ENCODE measurements at regions not wholly inside any gene's neighbourhood (a gene's known extent, or its start where the extent isn't known, plus 50 kb on each side); places are given as distances from the start of the nearest gene placed in this dataset.

DNA sequence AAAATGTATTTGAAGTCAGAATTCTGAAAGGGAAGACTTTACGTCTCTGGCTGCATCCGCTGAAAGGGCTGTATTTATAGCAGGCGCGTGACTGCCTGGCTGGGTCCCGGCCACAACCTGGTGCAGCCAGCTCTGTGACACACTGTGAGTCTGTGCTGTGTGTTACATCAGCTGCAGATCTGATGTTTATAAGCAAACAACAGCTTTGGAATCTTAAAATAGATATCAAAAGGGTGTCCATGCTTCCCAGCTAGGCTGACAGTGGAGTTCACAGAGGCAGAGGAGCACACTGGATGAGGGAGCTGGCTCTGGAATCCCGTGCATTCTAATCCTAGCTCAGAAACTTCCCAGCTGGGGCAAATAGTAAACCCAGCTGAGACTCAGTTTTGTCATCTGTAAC lies 433.4 kb upstream of the BRINP1 start:
- TF ChIP-seq, protein P1, sequence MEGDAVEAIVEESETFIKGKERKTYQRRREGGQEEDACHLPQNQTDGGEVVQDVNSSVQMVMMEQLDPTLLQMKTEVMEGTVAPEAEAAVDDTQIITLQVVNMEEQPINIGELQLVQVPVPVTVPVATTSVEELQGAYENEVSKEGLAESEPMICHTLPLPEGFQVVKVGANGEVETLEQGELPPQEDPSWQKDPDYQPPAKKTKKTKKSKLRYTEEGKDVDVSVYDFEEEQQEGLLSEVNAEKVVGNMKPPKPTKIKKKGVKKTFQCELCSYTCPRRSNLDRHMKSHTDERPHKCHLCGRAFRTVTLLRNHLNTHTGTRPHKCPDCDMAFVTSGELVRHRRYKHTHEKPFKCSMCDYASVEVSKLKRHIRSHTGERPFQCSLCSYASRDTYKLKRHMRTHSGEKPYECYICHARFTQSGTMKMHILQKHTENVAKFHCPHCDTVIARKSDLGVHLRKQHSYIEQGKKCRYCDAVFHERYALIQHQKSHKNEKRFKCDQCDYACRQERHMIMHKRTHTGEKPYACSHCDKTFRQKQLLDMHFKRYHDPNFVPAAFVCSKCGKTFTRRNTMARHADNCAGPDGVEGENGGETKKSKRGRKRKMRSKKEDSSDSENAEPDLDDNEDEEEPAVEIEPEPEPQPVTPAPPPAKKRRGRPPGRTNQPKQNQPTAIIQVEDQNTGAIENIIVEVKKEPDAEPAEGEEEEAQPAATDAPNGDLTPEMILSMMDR (conservative IDR thresholded peaks at IDR 0.05; ENCODE audit: low read depth, low read length): no peak
- H3K4me3 ChIP-seq (ENCODE audit: low read length): no peak overlapping the region
- DNase-seq (ENCODE audit: low read depth): peak; percentile 55

DNA sequence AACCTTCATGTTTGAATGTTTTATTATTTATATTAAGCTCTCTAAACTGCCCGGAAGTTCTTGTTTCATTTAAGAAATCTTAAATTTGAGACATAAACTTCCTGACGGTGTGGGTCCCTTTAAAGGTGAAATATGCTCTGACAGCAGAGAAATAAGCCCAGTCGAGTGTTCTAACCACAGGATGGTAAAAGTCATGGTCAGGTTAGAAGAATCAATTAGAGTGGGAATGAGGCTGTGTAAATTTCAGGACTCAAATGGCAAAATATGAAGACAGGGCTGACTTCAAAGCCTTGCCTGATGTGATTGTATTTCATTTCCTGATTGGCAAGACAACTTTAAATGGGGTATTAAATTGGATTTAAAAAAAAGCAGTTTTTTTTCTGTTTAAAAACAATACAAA lies 432.9 kb upstream of the BRINP1 start:
- TF ChIP-seq, protein P1 (conservative IDR thresholded peaks at IDR 0.05; ENCODE audit: low read depth, low read length): no peak
- H3K4me3 ChIP-seq (ENCODE audit: low read length): no peak overlapping the region
- DNase-seq (ENCODE audit: low read depth): no peak

DNA sequence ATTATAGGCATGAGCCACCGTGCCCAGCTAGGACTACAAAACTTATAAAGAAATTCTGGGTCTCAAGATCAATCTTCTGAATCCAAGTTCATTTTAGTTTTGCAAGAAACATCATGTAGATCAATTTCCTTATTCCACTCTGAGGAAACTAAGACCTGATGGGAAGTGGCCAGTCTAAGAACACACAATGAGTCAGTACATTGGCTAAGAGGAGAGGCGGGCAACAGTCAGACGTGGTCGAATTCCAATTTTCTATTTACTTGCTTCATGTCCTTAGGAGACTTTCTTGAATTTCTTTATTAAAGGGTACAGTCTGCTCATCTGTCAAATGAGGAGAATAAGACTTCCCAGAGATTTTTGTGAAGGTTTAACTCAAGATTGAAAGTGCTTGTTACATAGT lies 432.1 kb upstream of the BRINP1 start:
- DNase-seq (ENCODE audit: low read depth): no peak
- TF ChIP-seq, protein P1 (conservative IDR thresholded peaks at IDR 0.05; ENCODE audit: low read depth, low read length): no peak
- H3K4me3 ChIP-seq (ENCODE audit: low read length): no peak overlapping the region

DNA sequence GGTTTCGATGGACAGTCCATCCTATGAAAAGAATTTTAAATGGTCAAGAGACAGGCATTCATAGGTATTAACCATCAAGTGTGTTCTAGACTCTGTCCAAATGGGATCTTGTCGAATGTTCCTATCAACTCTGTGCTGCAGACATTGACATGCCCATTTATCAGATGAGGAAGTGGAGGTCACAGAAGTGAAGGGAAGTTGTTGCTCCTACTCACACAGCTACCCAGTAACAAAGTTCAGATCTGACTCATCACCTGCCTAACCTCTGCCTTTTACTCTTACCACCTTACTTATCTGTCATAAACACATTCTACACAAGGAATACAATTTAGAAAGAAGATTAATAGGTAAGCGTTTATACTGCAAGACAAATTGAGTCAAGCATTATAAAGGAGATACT lies 426.2 kb upstream of the BRINP1 start:
- no peak overlapping the region for H3K4me3 ChIP-seq (ENCODE audit: low read length)
- no peak for DNase-seq (ENCODE audit: low read depth)
- TF ChIP-seq, protein P1 (conservative IDR thresholded peaks at IDR 0.05; ENCODE audit: low read depth, low read length): no peak

DNA sequence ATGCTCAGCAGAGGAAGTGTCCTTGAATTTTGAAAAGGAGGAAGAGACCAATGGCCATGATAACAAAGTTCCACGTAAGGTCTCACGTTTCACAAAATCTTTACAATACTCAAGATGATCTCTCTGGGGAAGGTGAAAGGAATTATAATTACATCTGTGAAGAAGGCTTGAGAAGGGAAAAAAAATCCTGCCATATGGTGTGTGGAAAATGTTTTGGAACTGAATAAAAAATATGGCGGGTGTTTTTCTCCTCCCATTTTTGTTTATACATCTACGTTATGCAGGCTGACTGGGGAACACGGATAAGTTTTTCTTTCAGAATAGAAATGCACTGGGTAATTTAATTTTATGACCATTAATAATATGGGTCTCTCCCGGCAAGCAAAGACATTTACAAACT lies 425.6 kb upstream of the BRINP1 start:
- no peak overlapping the region for H3K4me3 ChIP-seq (ENCODE audit: low read length)
- TF ChIP-seq, protein P1 (conservative IDR thresholded peaks at IDR 0.05; ENCODE audit: low read depth, low read length): no peak
- DNase-seq (ENCODE audit: low read depth): no peak

DNA sequence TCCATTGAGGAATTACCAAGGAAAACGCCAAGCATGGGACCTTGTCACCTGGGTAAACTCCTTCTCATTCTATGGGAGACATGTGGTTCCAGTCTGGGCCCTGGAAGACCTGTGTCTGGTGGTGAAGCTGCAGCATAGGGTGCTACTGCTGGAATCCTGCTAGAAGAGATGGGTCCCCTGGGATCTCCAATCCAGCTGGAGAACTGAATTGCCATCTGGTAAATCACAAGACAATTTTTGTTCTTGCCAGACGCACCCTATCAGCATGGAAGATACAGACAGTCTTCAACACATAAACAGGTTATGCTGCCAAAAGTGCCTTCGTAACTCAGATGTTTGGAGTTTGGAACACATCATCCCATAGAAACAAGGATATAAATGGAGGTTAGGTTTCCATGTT lies 424.0 kb upstream of the BRINP1 start:
- TF ChIP-seq, protein P1 (conservative IDR thresholded peaks at IDR 0.05; ENCODE audit: low read depth, low read length): no peak
- DNase-seq (ENCODE audit: low read depth): no peak
- no peak overlapping the region for H3K4me3 ChIP-seq (ENCODE audit: low read length)

DNA sequence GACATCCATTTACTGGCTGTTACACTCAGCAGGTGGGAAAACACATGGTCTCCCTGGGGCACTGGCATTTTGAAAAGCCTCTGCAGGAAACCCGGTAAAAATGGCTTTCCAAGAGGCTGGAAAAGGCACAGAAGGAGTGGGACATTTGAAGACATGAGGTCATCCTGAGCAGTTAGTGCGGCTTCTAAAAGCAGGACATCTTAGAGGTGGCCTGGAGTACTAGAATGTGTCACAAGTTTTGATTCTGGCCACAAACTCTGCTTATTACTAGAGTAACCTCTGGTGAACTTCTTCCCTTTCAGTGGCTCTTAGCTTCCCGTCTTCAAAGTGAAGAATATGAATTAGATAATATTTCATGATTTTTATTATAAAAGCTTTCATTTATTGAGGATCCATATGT lies 423.0 kb upstream of the BRINP1 start:
- TF ChIP-seq, protein P1 (conservative IDR thresholded peaks at IDR 0.05; ENCODE audit: low read depth, low read length): no peak
- no peak overlapping the region for H3K4me3 ChIP-seq (ENCODE audit: low read length)
- DNase-seq (ENCODE audit: low read depth): no peak

Data from retinal pigment epithelial cell (primary cell).